H1 (cell line): ENCODE measurements at regions not wholly inside any gene's neighbourhood (a gene's known extent, or its start where the extent isn't known, plus 50 kb on each side); places are given as distances from the start of the nearest gene placed in this dataset.

Source experiments
- CTCF ChIA-PET: fragments of 300-600 bp; sonication (Branson Sonifier 250); formaldehyde crosslinking; loops from one replicate; lab custom pipeline; 2021; ENCODE audit not compliant: partially characterized antibody; lab: Charles Lee
- POLR2A ChIA-PET: fragments of 300-600 bp; sonication (Branson Sonifier 250); formaldehyde crosslinking; loops from one replicate; lab custom pipeline; 2021; ENCODE audit warnings: inconsistent platforms; ENCODE audit not compliant: partially characterized antibody; lab: Charles Lee
- DNase-seq, 2 experiments: peaks; one replicate each; pipeline versions ENCODE4 v3.0.0 to v3.0.0-alpha.2; 2010 to 2022; ENCODE audit warnings: low spot score in 2 of 2, low read depth in 1 of 2, mixed read lengths in 1 of 2
- FAIRE-seq: peaks from 2 replicates; lab custom pipeline; 2011; peaks lifted over from hg19 to GRCh38; lab: Jason Lieb, UNC
- H2AFZ ChIP-seq: 2 replicates; pipeline ENCODE4 v1.8.1; 2012; ENCODE audit warnings: low read length, inconsistent platforms
- H2AK5ac ChIP-seq: 2 replicates; pipeline ENCODE4 v1.6.1; 2013; ENCODE audit warnings: low read depth, low read length
- H2BK120ac ChIP-seq: replicated peaks from 2 replicates; pipeline ENCODE3; 2013; ENCODE audit warnings: low read depth, low read length, inconsistent platforms
- H2BK12ac ChIP-seq: 2 replicates; pipeline ENCODE4 v1.6.1; 2013; ENCODE audit warnings: low read depth, low read length
- H2BK15ac ChIP-seq: 2 replicates; pipeline ENCODE4 v1.6.1; 2013; ENCODE audit warnings: low read length
- H2BK20ac ChIP-seq: 2 replicates; pipeline ENCODE4 v1.6.1; 2013; ENCODE audit warnings: low read length
- H2BK5ac ChIP-seq: 2 replicates; pipeline ENCODE4 v1.6.1; 2013; ENCODE audit warnings: low read depth, low read length
- H3K14ac ChIP-seq: 2 replicates; pipeline ENCODE4 v1.6.1; 2013; ENCODE audit warnings: inconsistent platforms; ENCODE audit not compliant: insufficient read length
- H3K18ac ChIP-seq: 2 replicates; pipeline ENCODE4 v1.6.1; 2013; ENCODE audit warnings: low read length; ENCODE audit errors: extremely low read depth
- H3K23ac ChIP-seq: 2 replicates; pipeline ENCODE4 v1.6.1; 2013; ENCODE audit warnings: inconsistent platforms; ENCODE audit not compliant: insufficient read length
- H3K23me2 ChIP-seq: 2 replicates; pipeline ENCODE4 v1.6.1; 2013; ENCODE audit warnings: low read depth, low read length
- H3K27ac ChIP-seq: 2 replicates; pipeline ENCODE4 v1.6.1; 2011; ENCODE audit warnings: low read depth, low read length, inconsistent platforms
- H3K27me3 ChIP-seq, 4 experiments: replicated peaks in 1 of 4; 1 replicate in 1 of 4; 2 replicates in 3 of 4; pipeline versions ENCODE4 v1.6.1 to v1.8.1; 2011 to 2013; ENCODE audit warnings: low read length in 3 of 4, mild to moderate bottlenecking in 3 of 4, inconsistent platforms in 2 of 4, mixed read lengths in 2 of 4, moderate library complexity in 1 of 4; ENCODE audit not compliant: control insufficient read depth in 3 of 4, insufficient read depth in 3 of 4; ENCODE audit errors: extremely low read depth in 1 of 4
- H3K36me3 ChIP-seq, 4 experiments: 2 replicates each; pipeline versions ENCODE4 v1.6.1 to v1.8.1; 2011 to 2013; ENCODE audit warnings: mild to moderate bottlenecking in 4 of 4, low read length in 3 of 4, moderate library complexity in 2 of 4, control low read depth in 1 of 4, inconsistent platforms in 1 of 4; ENCODE audit not compliant: insufficient read depth in 4 of 4, control insufficient read depth in 2 of 4
- H3K4ac ChIP-seq: replicated peaks from 2 replicates; pipeline ENCODE3; 2013; ENCODE audit warnings: low read length, low read depth, mixed read lengths, inconsistent platforms; ENCODE audit not compliant: insufficient read length
- H3K4me1 ChIP-seq, 4 experiments: replicated peaks in 1 of 4; 1 replicate in 1 of 4; 2 replicates in 3 of 4; pipeline versions ENCODE4 v1.6.1 to v1.8.1; 2011 to 2013; ENCODE audit warnings: low read length in 3 of 4, inconsistent platforms in 2 of 4, mixed read lengths in 1 of 4; ENCODE audit not compliant: insufficient read depth in 4 of 4, control insufficient read depth in 3 of 4
- H3K4me2 ChIP-seq, 2 experiments: 2 replicates each; pipeline versions ENCODE4 v1.6.1 to v1.8.1; 2011 to 2013; ENCODE audit warnings: low read depth in 2 of 2, low read length in 2 of 2, control low read depth in 1 of 2, inconsistent platforms in 1 of 2, mild to moderate bottlenecking in 1 of 2; ENCODE audit not compliant: insufficient read depth in 1 of 2
- H3K4me3 ChIP-seq, 4 experiments: fragments of 200-600, 300-600 bp in 1 of 4; sonication (generic), shearing (Covaris generic), sonication (Bioruptor Twin) in 1 of 4; 2 replicates each; pipeline versions ENCODE4 v1.5.1 to v1.8.1; 2011 to 2016; ENCODE audit warnings: low read length in 4 of 4, low read depth in 3 of 4, control low read depth in 2 of 4, inconsistent platforms in 2 of 4, mild to moderate bottlenecking in 2 of 4, mixed read lengths in 1 of 4, moderate library complexity in 1 of 4; ENCODE audit not compliant: insufficient read depth in 2 of 4; ENCODE audit errors: extremely low read depth in 1 of 4
- H3K56ac ChIP-seq: replicated peaks from 2 replicates; pipeline ENCODE3; 2013; ENCODE audit warnings: low read depth, mild to moderate bottlenecking, mixed read lengths, low read length, inconsistent platforms; ENCODE audit not compliant: insufficient read length
- H3K79me1 ChIP-seq: 2 replicates; pipeline ENCODE4 v1.6.1; 2013; ENCODE audit warnings: low read depth, low read length, control low read depth
- H3K79me2 ChIP-seq, 2 experiments: 2 replicates each; pipeline versions ENCODE4 v1.6.1 to v1.8.1; 2012 to 2013; ENCODE audit warnings: low read length in 2 of 2, mild to moderate bottlenecking in 2 of 2, inconsistent platforms in 1 of 2; ENCODE audit not compliant: insufficient read depth in 2 of 2, control insufficient read depth in 1 of 2
- H3K9ac ChIP-seq, 4 experiments: replicated peaks in 1 of 4; 1 replicate in 1 of 4; 2 replicates in 3 of 4; pipeline versions ENCODE4 v1.6.1 to v1.8.1; 2011 to 2013; ENCODE audit warnings: low read depth in 3 of 4, low read length in 3 of 4, control low read depth in 2 of 4, mild to moderate bottlenecking in 2 of 4, moderate library complexity in 2 of 4, inconsistent platforms in 1 of 4; ENCODE audit errors: extremely low read depth in 1 of 4
- H3K9me3 ChIP-seq, 2 experiments: 2 replicates each; pipeline versions ENCODE4 v1.6.1 to v1.8.1; 2012 to 2013; ENCODE audit warnings: mild to moderate bottlenecking in 2 of 2, moderate library complexity in 2 of 2, control low read depth in 1 of 2, inconsistent platforms in 1 of 2, low read depth in 1 of 2, low read length in 1 of 2, mixed read lengths in 1 of 2; ENCODE audit not compliant: insufficient read depth in 2 of 2
- H4K20me1 ChIP-seq, 2 experiments: replicated peaks in 1 of 2; 2 replicates each; pipeline versions ENCODE3 to v1.8.1; 2011 to 2013; ENCODE audit warnings: inconsistent platforms in 2 of 2, low read length in 2 of 2, mild to moderate bottlenecking in 1 of 2; ENCODE audit not compliant: insufficient read depth in 2 of 2, control insufficient read depth in 1 of 2
- H4K5ac ChIP-seq: 2 replicates; pipeline ENCODE4 v1.6.1; 2013; ENCODE audit warnings: low read length, low read depth, mixed read lengths, inconsistent platforms; ENCODE audit not compliant: insufficient read length
- H4K8ac ChIP-seq: 2 replicates; pipeline ENCODE4 v1.8.0; 2013; ENCODE audit warnings: mild to moderate bottlenecking, moderate library complexity, low read length, inconsistent platforms; ENCODE audit not compliant: insufficient read depth; ENCODE audit errors: extremely low read depth
- H4K91ac ChIP-seq: replicated peaks from 2 replicates; pipeline ENCODE3; 2013; ENCODE audit warnings: low read length, mixed read lengths, inconsistent platforms; ENCODE audit not compliant: insufficient read length
- CEBPB ChIP-seq: IDR thresholded peaks from 2 replicates; pipeline ENCODE4 v1.6.1; 2012; ENCODE audit warnings: low read depth, low read length
- SP4 ChIP-seq: IDR thresholded peaks from 2 replicates; pipeline ENCODE4 v1.6.1; 2012; ENCODE audit warnings: low read length, inconsistent platforms
- WGBS, 2 experiments: shearing (Covaris generic) in 1 of 2; methylation state at CpG; one replicate each; pipeline versions ENCODE4 v1.1.6 to v1.1.7; 2013 to 2015; ENCODE audit warnings: low lambda C conversion rate in 2 of 2, mixed read lengths in 2 of 2, inconsistent platforms in 1 of 2, low coverage in 1 of 2, missing lambda C conversion rate in 1 of 2; ENCODE audit not compliant: insufficient replicate concordance in 2 of 2, insufficient coverage in 1 of 2, insufficient read length in 1 of 2; ENCODE audit errors: extremely low coverage in 1 of 2, missing lambda C conversion rate in 1 of 2; 5-methylcytosine and 5-hydroxymethylcytosine counted together
- TF ChIP-seq, protein P1 (sequence below): IDR thresholded peaks from 2 replicates; pipeline ENCODE4 v1.6.1; 2011; ENCODE audit warnings: low read length, improper control_type of control experiment

DNA sequence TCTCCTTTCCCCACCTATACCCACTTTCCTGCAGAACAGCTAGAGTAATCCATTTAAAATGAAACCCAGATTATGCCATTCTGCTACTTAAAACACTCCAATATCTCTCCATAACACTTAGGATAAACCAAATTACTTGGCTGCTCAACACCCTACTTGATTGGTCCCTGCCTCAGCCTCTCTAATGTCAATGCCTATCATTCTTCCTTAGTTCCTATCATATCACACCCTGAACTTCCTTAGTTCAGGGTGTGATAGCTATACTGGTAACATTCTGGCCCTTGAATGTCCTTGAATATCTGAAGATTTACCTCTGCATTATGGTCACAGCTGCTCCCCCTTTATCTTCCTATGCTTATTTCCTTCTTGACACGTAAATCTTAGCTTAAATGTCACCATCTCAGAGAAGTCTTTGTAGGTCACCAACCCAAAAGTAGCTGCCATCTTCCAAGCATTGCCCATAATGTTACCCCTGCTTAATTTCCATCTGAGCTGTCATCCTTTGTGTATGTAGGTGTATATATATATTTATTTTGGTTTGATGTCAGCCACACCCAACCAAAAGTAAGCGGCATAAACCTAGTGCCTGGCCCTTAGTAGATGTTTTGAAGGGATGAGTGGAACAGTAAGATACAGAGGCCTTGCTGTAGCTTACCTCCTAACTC is 379.8 kb downstream of the PTPRC start:
- POLR2A ChIA-PET = no interaction called here

More for the DNA sequence above, 379.8 kb downstream of the PTPRC start:
- Histone ChIP-seq H4K20me1 (no peaks in the 10 kb centered on the region), H2AK5ac (no peak overlapping the region), H2BK15ac (no peak overlapping the region), H3K4me1 (no peaks in the 10 kb centered on the region), H2BK5ac (no peak overlapping the region), H2AFZ (no peak overlapping the region), H2BK12ac (no peak overlapping the region), H3K9me3 (no peaks in the 10 kb centered on the region), H3K23ac (no peak overlapping the region), H3K79me1 (no peaks in the 10 kb centered on the region), H4K5ac (no peak overlapping the region), H3K27ac (no peak overlapping the region), H3K56ac (no peak overlapping the region), H4K91ac (no peak overlapping the region), H3K27me3 (no peaks in the 10 kb centered on the region), H2BK120ac (no peak overlapping the region), H3K9ac (no peak overlapping the region), H2BK20ac (no peak overlapping the region), H4K8ac (no peak overlapping the region), H3K4me2 (no peak overlapping the region), H3K4ac (no peak overlapping the region), H3K14ac (no peak overlapping the region), H3K36me3 (no peaks in the 10 kb centered on the region), H3K23me2 (no peaks in the 10 kb centered on the region), H3K4me3 (no peak overlapping the region), H3K79me2 (no peaks in the 10 kb centered on the region), H3K18ac (no peak overlapping the region)
- no peak for TF ChIP-seq CEBPB
- TF ChIP-seq SP4 = no peak
- TF ChIP-seq, protein P1, sequence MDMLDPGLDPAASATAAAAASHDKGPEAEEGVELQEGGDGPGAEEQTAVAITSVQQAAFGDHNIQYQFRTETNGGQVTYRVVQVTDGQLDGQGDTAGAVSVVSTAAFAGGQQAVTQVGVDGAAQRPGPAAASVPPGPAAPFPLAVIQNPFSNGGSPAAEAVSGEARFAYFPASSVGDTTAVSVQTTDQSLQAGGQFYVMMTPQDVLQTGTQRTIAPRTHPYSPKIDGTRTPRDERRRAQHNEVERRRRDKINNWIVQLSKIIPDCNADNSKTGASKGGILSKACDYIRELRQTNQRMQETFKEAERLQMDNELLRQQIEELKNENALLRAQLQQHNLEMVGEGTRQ = no peak
- DNase-seq (no peak), FAIRE-seq (no peak)
- 95% methylated on average over 2 of the region's 2 CpGs; no CpG with 5 or more reads in 1 of the 2 experiments for WGBS, 2 experiments
- CTCF ChIA-PET = interaction anchor here (1.1 to 1.6 kb wide), 2 partner anchors 15 to 27 kb away, joined by 3 read pairs; no protein-coding TSS in a partner anchor
